GM21786 (cell line): ENCODE measurements at regions not wholly inside any gene's neighbourhood (a gene's known extent, or its start where the extent isn't known, plus 50 kb on each side); places are given as distances from the start of the nearest gene placed in this dataset.

Source experiments
- ATAC-seq: cut with Tn5 transposase; IDR thresholded peaks from one replicate; pipeline ENCODE4 v1.9.1; 2021; ENCODE audit not compliant: unreplicated experiment

DNA sequence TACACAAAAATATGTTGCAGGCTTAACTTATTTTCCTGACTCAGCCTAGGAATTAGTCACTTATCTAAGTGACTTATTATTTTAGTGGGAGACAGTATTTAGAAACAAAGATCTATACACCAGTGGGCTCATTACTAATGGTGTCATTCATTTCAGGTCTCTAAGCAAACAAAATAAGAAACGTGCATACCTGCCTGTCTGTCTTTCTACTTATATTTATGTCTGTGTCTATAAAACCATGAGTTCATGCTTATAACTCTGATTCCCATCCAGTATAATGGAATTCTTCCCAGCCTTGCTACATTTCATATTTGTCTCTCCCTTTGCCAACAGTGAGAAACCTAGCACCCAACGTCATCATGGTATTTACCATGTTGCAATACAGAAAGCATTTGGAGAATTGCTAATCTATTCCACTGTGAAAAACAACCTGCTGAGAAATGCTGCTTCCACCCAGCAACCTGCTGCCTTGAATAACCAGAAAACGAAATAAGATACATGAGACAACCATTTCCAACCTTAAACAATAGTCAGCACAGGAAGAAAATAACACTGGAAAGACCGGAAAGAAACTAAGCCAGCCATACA lies 501.0 kb downstream of the GLRX3 start:
- no peak for ATAC-seq

DNA sequence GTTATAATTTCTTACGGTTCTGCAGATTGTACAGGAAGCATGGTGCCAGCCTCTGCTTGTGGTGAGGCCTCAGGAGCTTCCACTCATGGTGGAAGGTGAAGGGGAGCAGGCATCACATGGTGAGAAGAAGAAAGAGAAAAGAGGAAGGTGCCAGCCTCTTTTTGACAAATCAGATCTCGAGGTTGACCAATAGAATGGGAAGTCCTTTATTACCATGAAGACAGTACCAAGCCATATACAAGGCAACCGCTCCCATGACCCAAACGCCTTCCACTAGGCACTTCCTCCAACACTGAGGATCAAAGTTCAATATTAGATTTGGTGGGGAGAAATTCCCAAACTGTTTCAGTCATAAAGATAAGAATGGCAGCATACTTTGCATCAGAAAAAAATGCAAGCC lies 502.8 kb downstream of the GLRX3 start:
- ATAC-seq, result no peak

DNA sequence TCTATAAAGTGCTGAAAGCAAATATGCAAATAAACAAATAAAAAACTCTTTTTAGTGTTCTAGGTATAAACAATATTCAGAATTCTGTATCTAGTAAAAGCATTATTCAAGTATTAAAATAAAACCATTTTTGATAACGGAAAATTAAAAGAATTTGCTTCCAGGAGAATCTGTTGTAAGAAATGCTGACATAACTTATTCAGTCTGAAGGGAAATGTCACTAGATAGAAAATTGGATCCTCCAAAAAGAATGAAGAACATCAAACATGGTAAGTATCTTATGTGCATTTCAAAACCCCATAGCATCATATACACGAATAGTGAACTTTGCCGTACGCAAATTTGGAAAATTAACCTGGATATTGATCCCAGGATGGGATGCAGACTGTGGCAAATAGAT lies 506.7 kb downstream of the GLRX3 start:
- ATAC-seq, result no peak

DNA sequence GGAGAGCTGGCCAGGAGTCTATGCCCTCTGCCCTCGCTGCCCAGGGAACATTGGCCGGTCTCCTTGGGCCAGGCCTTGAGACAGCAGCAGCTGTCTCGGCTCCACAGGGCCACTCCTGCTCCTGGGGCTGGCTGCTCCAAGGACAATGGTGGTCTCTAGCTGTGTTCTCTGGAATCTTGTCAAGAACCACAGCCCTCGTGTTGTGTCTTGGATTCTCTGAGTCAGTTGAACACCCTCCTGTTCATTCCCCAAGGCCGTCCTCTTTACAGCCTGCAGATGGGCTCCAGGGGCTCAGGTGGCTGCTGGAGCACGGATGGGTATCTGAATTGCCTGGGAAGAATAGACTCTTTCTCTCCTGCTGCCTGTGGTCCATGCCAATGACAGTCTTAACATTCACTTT lies 511.1 kb downstream of the GLRX3 start:
- ATAC-seq, result no peak

DNA sequence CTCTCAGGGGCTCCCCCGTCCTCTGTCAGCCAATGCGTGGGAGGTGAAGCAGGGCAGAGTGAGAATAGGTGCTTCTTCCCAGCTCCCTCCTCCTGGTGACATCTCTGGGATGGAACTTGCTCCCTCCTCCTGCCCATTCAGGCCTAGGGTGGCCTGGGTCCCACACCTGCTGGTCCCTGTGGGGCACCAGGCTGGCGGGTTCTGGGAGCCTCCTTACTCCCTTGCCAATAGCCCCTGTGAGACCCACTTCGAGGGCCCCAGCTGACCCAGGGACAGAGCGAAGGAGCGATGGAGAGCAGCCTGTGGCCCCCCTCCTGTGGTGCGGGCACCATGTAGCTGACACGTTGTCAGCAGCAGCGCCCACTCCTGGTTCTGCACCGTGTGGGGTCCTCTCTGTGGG lies 512.6 kb downstream of the GLRX3 start:
- ATAC-seq, result no peak

DNA sequence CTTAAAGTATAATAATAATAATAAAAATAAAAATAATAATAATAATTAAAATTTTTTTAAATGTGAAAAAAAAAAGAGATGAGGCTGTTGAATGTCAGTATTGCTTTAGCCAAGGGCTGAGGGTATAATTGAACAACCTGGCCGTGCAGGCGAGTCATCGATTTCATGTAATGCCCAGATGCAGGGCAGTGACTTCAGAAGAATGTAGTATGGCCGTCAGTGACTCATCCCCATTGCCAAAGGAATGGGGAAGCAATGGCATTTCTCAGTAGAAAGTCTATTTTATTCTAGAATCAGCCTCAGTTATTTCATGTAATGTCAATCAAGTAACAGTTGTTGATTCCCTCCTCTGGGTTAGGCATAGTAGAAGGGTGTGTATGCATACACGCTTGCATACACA lies 516.4 kb downstream of the GLRX3 start:
- ATAC-seq, result no peak

DNA sequence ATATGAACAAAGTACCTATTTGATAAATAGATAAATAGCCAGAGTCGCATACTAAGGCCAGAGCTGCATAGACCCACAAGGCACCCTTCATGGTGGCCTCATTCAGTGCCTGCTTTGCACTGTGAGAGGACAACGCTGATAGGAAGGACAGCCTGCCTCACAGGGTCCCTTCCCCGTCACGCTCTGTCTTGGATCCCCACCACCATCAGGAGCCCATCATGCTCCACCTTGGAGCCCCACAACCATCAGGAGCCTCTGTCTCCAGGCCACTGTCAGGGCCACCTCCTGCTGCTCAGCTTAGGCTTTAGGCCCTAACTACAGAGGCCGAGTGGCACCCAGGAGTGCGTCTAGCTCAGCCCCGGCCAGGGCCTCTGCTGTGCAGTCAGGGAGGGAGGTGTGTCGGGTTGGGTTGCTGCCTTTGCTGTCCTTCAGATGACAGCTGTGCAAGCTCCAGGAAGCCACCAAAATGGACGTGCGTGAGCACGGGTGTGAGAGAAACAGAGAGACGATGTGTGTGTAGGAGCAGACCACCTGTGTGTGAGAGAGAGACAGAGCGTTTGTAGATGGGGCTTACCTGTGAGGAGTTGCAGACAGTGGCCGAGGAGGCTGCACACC lies 516.9 kb downstream of the GLRX3 start:
- ATAC-seq, result no peak

DNA sequence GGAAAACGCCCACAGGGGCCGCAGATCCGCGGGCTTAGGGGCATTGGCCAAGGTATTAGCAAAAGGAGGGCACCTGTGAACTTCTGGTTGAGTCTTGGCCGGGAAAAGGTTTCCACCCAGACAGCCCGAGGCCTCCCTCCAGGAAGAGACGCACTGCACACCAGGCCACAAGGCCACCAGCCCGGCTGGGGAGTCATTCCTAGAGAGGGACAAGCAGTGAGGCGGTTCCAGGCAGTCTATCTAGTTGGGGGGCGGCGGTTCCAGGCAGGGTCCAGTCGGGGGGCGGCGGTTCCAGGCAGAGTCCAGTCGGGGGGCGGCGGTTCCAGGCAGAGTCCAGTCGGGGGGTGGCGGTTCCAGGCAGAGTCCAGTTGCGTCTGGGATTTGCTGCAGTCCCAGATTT lies 518.5 kb downstream of the GLRX3 start:
- no peak for ATAC-seq

DNA sequence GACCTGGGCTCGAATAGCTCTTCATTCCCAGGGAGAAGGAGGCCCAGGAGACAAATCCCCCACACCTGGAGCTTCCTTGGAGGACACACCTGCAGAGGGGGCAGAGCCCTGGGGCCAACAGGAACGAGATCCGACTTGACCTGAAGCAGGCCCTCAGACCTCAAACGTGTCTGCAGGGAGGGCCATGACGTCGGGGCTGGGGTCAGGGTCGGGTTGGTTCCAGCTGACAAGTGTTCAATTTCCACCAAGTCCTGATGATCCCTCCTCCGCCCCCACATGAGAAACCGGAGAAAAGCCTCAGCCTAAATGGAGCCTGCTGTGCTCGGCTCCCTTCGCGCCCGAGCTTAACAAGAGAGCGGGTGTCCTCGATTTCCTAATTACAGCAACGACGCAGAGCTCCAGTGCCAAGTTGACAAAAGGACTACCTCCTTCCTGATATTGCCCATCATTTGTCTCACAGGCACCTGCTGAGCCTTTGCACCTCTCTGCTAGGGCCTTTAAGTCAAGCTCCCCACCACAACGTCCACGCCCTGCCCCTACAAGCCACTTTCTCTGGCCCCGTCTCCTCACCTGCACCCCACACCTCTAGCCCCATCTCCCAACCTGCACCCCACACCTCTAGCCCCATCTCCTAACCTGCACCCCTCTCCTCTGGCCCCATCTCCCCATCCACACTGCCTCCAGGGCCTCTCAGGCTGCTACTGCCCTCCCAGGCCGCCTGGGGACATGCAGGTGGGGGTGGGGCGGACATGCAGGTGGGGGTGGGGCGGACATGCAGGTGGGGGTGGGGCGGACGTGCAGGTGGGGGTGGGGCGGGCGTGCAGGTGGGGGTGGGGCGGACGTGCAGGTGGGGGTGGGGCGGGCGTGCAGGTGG lies 519.4 kb downstream of the GLRX3 start:
- ATAC-seq, result no peak

DNA sequence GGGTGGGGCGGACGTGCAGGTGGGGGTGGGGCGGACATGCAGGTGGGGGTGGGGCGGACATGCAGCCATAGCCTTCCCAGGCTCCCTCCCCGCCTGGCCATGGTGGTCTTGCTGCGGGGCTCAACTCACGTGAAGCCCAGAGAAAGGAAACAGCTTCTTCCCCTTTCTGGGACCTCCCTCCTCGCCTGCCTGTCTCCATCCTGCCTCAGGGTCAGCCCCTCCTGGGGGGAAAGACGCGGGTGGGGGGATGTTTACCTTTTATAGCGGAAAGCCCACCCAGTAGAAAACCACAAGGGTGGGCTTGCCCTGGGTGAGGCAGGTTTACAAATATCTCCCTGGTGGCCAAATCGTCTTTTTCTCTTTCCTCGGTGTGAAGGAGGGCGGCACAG lies 520.0 kb downstream of the GLRX3 start:
- ATAC-seq, result no peak

DNA sequence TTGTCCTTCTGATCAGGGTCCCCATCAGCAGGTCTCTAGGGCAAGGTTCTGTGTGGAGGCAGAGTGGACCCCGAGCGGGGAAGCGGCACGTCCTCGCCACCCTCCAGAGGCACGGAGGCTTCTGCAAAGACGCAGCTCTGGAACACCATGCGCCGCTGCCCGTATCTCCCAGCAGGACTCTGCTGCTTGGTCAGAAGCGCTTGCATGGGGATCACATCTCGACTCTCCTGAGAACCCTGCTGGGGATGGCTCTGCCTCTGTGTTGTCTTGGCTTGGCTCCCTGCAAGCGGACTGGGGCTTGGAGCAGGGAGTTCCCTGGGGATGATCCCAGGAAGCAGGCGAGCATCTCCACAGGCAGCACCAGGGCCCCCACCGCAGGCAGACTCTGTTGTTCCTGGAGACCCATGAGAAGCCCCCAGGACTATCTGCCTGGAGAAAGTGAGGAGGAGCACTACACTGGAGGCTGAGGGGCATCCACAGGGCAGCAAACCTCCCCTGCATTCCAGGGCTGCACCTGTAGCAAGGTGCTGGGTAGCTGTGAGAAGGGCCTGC lies 520.5 kb downstream of the GLRX3 start:
- no peak for ATAC-seq

DNA sequence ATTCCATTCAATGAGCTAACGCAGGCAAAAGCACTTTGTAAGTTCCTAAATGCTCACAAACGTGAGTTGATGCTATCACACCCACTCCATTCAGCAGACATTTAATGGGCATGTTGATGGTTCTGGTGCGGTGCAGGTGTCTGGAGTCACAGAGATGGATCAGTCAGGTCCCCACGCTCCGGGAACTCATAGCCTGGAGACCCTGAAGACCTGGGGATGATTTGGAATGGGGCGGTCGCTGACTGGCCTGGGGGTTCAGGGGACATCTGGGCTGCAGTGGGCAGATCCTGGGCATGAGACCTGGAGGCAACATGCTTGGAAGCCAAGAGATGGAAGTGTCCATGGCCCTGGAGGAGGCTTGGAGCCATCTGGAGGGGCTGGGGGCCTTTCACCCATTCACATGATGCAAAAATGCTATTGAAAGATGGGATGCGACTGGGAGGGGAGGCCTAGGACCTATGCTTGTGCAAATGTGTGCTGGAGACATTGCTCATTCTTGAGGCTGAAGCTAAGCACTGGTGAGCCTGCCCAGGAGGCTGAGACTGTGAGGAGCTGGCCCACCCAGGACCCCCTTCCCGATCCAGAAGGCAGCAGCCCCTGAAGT lies 522.6 kb downstream of the GLRX3 start:
- no peak for ATAC-seq

DNA sequence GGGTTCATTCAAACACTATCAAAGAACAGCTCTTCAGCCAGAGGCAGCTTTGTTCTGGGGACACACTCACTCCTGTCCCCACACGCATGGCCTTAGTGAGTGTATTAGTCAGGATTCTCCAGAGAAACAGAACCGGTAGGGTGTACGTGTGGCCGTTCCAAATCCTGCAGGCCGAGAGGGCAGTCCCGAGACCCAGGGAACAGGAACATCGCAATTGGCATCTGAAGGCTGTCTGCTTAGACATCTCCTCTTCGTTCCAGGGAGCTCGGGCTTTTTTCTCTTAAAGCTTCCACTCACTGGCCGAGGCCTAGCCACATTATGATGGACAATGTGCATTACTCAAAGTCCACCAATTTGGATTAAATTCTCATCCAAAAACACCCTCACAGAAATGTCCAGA lies 523.3 kb downstream of the GLRX3 start:
- ATAC-seq, result no peak

DNA sequence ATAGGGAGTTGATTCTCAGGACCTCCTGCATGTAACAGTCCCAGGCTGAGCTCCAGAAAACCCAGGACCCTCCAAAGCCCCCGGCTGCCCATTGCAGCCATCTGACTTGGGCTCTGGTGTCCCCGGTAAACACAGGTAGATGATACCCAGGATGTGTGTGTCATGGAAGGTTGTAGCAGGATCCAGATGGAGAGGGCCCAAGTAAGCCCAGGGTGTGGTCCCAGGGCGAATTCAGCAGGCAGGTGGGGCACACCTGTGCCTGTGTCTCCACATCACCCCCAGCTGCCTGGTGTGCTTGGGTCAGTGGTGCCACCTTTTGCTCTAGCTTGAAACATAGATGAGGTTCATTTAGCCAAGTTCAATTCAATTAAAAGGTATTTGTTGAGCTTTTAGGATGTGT lies 524.1 kb downstream of the GLRX3 start:
- ATAC-seq, result no peak

DNA sequence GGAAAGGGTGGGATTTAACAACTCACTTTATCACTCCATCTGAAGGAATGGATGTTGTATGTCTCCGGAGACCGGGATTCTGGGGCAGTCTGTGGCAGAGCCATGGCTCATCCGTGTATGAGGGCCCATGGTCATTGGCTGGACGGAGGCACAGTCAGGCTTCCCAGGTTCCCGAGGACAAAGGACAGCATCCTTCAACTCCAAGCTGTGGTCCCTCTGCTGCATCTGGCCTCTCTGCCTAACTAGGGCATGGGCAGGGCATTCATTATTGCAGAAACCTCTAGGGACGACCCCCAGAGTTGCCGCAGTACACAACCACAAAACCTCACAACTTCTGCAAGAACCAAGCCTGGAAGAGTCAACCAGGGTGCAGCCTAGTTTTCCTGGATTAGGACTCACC lies 525.2 kb downstream of the GLRX3 start:
- no peak for ATAC-seq

DNA sequence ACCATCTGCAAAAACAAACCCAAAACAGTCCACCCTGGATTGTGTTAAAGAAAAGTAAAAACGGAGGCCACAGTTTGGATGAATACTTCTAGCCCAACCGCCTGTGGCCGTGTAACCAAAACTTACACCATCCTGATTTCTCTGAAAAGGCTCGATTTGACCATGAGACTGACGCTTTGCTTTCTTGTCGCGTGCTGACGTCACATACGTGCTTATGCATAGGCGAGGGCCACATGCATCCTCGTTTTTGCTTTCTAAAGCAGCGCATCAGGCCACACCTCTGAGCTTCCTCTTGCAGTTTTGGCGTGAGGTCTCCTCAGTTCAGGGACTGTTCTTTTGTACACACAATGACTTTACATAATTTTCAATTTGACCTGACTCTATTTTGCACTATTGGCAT lies 526.6 kb downstream of the GLRX3 start:
- ATAC-seq, result no peak

DNA sequence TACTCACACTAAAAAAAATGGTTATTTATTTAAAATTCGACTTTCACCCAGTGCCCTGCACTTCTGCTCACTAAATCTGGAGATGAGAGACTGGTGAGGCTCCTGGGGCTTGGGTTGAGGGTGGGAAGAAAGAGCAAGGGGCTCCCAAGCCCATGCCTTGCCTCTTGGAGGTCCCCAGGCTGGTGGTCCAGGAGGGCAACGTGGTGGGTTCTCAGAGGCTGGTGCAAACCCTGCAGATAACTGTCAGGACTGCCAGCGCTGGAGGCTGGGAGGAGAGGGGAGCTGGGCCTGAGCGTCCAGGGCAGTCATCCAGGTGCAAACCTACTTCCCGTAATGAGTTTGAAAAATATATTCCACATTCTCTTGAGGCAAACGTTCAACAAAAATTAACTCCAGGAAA lies 528.3 kb downstream of the GLRX3 start:
- ATAC-seq, result no peak

DNA sequence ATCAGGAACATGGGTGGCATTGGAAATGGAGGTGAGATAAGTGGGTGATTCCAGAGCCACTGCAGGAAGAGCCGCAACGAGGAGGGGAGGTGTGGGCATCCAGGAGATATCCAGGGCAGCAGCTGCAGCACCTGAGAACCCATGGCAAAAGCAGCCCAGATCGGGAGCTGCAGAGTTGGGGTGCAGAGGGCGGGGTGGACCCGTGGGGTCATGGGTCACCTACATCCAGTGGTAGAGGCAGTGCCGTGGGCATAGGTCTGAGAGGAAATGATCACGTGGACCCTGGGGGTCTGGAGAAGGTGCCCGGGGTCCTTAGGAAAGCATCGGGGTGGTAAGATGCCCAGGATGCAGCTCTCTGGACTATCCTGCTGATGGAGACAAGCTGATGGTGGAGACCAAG lies 530.0 kb downstream of the GLRX3 start:
- ATAC-seq, result no peak

DNA sequence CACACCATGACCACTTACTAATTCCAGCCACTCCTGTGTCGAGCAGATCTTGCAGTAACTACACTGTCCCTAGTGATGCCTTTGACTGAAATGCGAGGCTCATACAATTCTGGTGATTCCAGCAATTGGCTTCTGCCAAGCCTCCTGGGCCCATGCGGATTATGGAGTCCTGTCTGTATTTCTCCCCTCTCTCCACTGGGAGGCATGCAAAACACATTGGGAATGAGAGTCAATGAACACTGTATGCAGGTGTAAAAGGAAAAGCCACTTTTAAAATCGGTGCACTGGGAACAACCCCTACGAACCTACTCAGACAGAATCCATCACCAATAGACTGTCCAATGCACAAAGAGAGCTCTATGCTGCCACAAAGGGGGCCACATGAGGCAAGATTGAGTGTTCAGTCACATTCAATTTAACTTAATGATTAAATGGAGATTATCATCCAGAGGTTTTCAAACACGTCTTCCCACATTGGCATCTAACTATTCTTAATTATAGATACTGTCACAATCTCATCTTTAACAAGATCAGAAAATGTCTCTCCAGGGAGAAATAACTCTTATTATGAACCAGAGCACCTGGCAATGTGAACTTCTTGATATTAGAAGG lies 550.6 kb downstream of the GLRX3 start:
- no peak for ATAC-seq

DNA sequence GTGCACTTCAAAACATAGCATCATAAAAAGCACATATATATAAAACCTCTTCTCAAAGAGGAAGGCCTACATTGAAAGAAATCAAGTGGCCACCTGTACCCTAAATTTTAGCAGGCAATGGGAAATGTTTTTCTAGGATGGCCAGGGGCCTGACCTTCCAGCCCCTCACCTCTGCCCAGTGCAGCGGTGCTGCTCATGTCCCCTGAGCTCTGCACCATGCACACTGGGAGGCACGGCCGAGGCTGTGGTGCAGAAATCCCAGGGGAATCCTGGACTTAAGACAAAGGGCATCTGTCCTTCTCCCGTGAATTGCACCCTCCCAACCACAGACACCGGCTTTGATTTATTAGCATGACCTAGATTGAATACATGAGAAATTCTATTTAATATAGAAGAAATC lies 551.4 kb downstream of the GLRX3 start:
- ATAC-seq, result no peak
